ENCODE measurements at regions not wholly inside any gene's neighbourhood (a gene's known extent, or its start where the extent isn't known, plus 50 kb on each side); places are given as distances from the start of the nearest gene placed in this dataset.
"Not testable (repeated sequence)": the region's sequence is repeated elsewhere in the genome, so short reads cannot be mapped to it uniquely, and the experiment has no call there.

- WGBS (ENCODE audit: low lambda C conversion rate) = 67% methylated on average over 2 of the region's 2 CpGs
- POLR2A ChIA-PET = no interaction called here
- DNase-seq = no peak
- H3K4me1 ChIP-seq (ENCODE audit: control insufficient read depth in 1 of 2, insufficient read depth in 2 of 2, low read depth in 1 of 2, low read length in 1 of 2) = no peaks in the 10 kb centered on the region
- CTCF ChIA-PET = interaction anchor here (1.4 kb wide), 1 partner anchor 10 kb away, joined by 6 read pairs; no protein-coding TSS in a partner anchor
- no peak overlapping the region for H3K9ac ChIP-seq
- H3K36me3 ChIP-seq (replicated peaks in 1 of 2; ENCODE audit: control insufficient read depth in 1 of 2, insufficient read depth in 2 of 2, low read length in 1 of 2) = no peaks in the 10 kb centered on the region
- H3K27ac ChIP-seq (ENCODE audit: low read depth in 2 of 2, low read length in 1 of 2) = no peak overlapping the region
- no peak overlapping the region for H2AFZ ChIP-seq (ENCODE audit: low read depth)
- H3K9me2 ChIP-seq = no peaks in the 10 kb centered on the region
- no peaks in the 10 kb centered on the region for H3F3A ChIP-seq (replicated peaks; ENCODE audit: insufficient read depth)
- H3K79me2 ChIP-seq (ENCODE audit: insufficient read depth) = no peaks in the 10 kb centered on the region
- H3K4me2 ChIP-seq = no peak overlapping the region
- H3K4me3 ChIP-seq (ENCODE audit: low read depth in 2 of 2, low read length in 1 of 2) = no peak overlapping the region
- no peak for TF ChIP-seq NRF1 (IDR thresholded peaks at IDR 0.05; ENCODE audit: low read depth, low read length)
- H3K9me3 ChIP-seq = no peaks in the 10 kb centered on the region
- no peaks in the 10 kb centered on the region for H3K27me3 ChIP-seq (ENCODE audit: insufficient read depth)
- no peaks in the 10 kb centered on the region for H4K20me1 ChIP-seq (ENCODE audit: insufficient read depth)
Measured at GRCh38 chr6:20341096-20341495, 60.6 kb upstream of the E2F3 start.

GRCh38 chr6:20341564-20341963 is 60.1 kb upstream of the E2F3 start:
- H3K4me1 ChIP-seq (ENCODE audit: control insufficient read depth in 1 of 2, insufficient read depth in 2 of 2, low read depth in 1 of 2, low read length in 1 of 2) = no peaks in the 10 kb centered on the region
- H3K27me3 ChIP-seq (ENCODE audit: insufficient read depth) = no peaks in the 10 kb centered on the region
- H4K20me1 ChIP-seq (ENCODE audit: insufficient read depth) = no peaks in the 10 kb centered on the region
- ChIA-PET CTCF (no interaction called here), POLR2A (no interaction called here)
- no peaks in the 10 kb centered on the region for H3K79me2 ChIP-seq (ENCODE audit: insufficient read depth)
- H3K4me3 ChIP-seq (ENCODE audit: low read depth in 2 of 2, low read length in 1 of 2) = no peak overlapping the region
- no peaks in the 10 kb centered on the region for H3K9me2 ChIP-seq
- TF ChIP-seq NRF1 (IDR thresholded peaks at IDR 0.05; ENCODE audit: low read depth, low read length) (no peak), NFIC (IDR thresholded peaks at IDR 0.05; ENCODE audit: borderline replicate concordance) (no peak), POLR2AphosphoS5 (IDR thresholded peaks at IDR 0.05; ENCODE audit: low read depth, low read length) (no peak), CHD2 (IDR thresholded peaks at IDR 0.05; ENCODE audit: low read length, partially characterized antibody) (no peak), RXRA (IDR thresholded peaks at IDR 0.05; ENCODE audit: borderline replicate concordance, low read depth) (no peak), GABPA (IDR thresholded peaks at IDR 0.05; ENCODE audit: low read depth) (no peak), TAF1 (IDR thresholded peaks at IDR 0.05; ENCODE audit: borderline replicate concordance, low read depth, low read length) (no peak), GATA2 (CRISPR knock-in tag; IDR thresholded peaks at IDR 0.05) (no peak)
- TF ChIP-seq, protein P1, sequence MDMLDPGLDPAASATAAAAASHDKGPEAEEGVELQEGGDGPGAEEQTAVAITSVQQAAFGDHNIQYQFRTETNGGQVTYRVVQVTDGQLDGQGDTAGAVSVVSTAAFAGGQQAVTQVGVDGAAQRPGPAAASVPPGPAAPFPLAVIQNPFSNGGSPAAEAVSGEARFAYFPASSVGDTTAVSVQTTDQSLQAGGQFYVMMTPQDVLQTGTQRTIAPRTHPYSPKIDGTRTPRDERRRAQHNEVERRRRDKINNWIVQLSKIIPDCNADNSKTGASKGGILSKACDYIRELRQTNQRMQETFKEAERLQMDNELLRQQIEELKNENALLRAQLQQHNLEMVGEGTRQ (IDR thresholded peaks at IDR 0.05; ENCODE audit: borderline replicate concordance, low read depth, low read length) = no peak
- no peak overlapping the region for H3K27ac ChIP-seq (ENCODE audit: low read depth in 2 of 2, low read length in 1 of 2)
- H3K4me2 ChIP-seq = no peak overlapping the region
- WGBS (ENCODE audit: low lambda C conversion rate) = 88% methylated on average over 4 of the region's 4 CpGs
- H3K9ac ChIP-seq = no peak overlapping the region
- H3F3A ChIP-seq (replicated peaks; ENCODE audit: insufficient read depth) = no peaks in the 10 kb centered on the region
- H2AFZ ChIP-seq (ENCODE audit: low read depth) = no peak overlapping the region
- no peaks in the 10 kb centered on the region for H3K36me3 ChIP-seq (replicated peaks in 1 of 2; ENCODE audit: control insufficient read depth in 1 of 2, insufficient read depth in 2 of 2, low read length in 1 of 2)
- no peaks in the 10 kb centered on the region for H3K9me3 ChIP-seq
- no peak for DNase-seq

DNA sequence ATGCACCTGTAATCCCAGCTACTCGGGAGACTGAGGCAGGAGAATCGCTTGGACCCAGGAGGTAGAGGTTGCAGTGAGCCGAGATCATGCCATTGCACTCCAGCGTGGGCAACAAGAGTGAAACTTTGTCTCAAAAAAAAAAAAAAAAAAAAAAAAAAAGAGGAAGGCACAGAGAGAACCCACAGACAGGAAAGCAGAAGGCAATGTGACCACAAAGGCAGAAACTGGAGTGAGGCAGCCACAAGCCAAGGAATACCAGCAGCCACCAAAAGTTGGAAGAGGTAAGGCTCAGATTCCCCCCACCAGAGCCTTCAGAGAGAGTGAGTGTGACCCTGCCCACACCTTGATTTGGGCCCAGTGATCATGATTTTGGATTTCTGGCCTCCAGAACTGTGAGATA is 54.7 kb upstream of the E2F3 start:
- H3K9me3 ChIP-seq; H3K27me3 ChIP-seq (ENCODE audit: insufficient read depth); POLR2A ChIA-PET; H3K9ac ChIP-seq; H3K4me2 ChIP-seq; H4K20me1 ChIP-seq (ENCODE audit: insufficient read depth); H2AFZ ChIP-seq (ENCODE audit: low read depth); H3K27ac ChIP-seq (ENCODE audit: low read depth in 2 of 2, low read length in 1 of 2); H3K4me3 ChIP-seq (ENCODE audit: low read depth in 2 of 2, low read length in 1 of 2); H3K79me2 ChIP-seq (ENCODE audit: insufficient read depth); DNase-seq; H3K4me1 ChIP-seq (ENCODE audit: control insufficient read depth in 1 of 2, insufficient read depth in 2 of 2, low read depth in 1 of 2, low read length in 1 of 2); H3F3A ChIP-seq (replicated peaks; ENCODE audit: insufficient read depth); CTCF ChIA-PET; H3K36me3 ChIP-seq (replicated peaks in 1 of 2; ENCODE audit: control insufficient read depth in 1 of 2, insufficient read depth in 2 of 2, low read length in 1 of 2); H3K9me2 ChIP-seq: not testable (repeated sequence)
- WGBS (ENCODE audit: low lambda C conversion rate) = 60% methylated on average over 4 of the region's 4 CpGs

Data from SK-N-SH (cell line).